Right lung (tissue), 2 donors: ENCODE measurements at regions not wholly inside any gene's neighbourhood (a gene's known extent, or its start where the extent isn't known, plus 50 kb on each side); places are given as distances from the start of the nearest gene placed in this dataset.

Source experiments
- DNase-seq, 2 donors: peaks; one replicate each; pipeline ENCODE4 v3.0.0-alpha.2; 2013

DNA sequence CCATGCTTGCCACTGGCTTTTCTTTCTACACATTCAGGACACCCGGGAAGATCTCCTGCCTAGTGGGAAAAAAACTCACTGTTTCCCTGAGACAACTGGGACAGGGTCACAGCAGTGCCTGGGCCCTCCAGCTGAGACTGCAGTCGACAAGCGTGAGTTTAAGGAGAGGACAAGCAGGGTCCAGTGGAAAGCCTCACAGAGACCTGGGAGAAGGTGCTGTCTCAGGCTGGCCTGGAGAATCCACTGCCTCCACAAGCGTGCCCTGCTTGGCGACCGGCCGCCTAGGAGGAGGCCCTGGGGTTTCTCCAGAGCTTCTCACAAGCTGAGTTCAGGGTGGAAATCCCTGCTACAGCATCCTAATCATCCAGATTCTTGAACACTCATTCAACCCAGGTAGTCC, 519.6 kb upstream of the RAB6C start:
- no peak for DNase-seq

DNA sequence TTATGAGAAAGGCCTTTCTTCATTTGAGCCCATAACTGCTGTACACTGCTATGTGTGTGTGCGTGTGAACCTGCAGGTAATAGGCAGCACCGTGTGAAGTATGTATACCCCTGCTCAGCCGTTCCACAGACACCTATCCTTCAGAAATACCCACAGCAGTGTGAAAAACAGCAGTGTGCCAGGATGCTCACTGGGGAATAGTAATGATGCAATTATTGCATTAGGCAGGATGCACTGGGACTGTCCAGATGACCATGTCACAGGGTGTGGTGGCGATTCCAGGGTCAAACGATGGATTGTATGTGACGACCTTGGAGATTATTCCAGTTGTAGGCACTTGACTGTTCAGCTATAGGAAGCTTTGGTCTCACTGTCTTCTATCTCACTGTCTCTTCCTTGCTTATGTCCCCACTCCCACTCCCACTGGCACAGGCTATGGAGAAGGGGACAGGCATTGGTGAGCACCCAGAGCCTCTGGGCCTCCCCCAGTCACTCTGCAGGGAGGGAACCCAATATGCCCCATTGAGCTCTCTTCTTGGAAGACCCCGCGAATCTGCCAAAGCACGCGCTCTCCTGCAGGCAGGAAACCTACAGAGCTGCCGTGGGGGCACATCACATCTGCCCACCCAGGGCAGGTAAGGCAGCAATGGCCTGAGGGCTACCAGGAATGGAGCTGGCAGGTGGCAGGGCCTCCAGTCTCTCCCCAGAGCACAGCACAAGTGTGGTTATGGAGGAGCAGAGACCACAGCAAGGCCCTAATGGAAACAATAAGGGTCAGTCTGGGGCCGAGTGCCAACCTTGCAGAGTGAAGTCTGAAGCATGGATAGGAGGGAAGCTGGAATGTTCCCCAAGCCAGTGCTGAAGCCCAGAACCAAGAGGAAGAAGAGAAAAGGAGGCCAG, 518.9 kb upstream of the RAB6C start:
- no peak for DNase-seq

DNA sequence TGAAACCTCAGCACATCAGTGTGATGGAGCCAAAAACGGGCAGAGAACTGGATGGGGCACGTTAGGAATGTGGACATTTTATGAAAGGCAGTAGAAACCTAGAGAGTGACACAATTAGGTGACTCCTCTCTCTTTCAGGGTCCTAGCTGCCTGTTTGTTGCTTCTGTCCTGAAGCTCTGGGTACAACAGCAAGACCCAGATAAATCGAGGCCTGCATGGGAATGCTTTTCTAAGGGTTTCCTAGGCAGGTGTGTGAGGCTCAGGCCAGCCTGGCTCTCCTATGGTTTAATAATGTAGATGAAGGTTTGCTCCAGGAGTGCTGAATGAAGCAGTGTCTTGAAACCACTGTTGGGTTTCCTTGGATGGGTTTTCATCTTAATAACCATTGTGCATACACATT, 517.1 kb upstream of the RAB6C start:
- DNase-seq = no peak

GRCh38 chr2:129462967-129463366, 516.5 kb upstream of the RAB6C start:
- DNase-seq = no peak

GRCh38 chr2:129464036-129464435, 515.4 kb upstream of the RAB6C start:
- no peak for DNase-seq

- no peak for DNase-seq
Measured at GRCh38 chr2:129464631-129465030, 514.8 kb upstream of the RAB6C start.

DNA sequence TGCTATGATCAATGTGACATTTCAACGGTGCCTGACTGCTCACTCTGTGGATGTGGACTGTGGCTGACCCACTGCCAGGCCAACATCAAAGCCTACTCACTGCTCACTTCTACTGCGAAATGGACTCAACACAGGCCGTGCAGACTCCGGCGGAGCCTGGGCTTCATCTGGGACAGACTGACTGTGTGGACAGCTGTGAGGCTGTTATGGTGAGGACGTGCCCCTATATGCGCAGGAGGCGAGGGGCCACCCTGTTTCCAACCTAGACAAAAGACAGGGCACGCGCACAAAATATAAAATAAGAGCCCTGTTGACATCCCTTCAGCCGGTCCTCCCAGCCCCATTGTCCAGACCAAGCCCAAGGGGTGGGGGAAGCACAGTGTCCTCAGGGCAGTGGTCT, 514.4 kb upstream of the RAB6C start:
- DNase-seq = no peak

DNA sequence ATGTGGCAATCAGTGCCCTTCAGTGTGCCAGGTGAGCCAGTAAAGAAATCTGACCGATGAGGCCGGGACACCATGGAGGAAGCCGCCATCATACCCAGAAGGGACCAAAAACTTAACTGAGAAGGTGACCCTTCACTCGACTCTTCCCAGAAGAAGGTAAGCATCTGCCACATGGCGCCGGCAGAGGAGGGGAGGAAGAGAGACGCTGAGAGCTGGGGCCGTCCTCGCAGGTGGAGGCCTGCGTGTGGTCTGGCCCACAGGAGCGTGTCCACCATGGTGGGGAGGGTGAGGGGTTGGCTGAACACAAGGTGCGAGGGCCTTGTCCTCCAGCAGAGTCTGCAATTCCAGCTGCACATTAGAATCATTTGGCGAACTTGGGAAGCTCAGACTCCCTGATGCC, 513.1 kb upstream of the RAB6C start:
- DNase-seq = no peak

DNA sequence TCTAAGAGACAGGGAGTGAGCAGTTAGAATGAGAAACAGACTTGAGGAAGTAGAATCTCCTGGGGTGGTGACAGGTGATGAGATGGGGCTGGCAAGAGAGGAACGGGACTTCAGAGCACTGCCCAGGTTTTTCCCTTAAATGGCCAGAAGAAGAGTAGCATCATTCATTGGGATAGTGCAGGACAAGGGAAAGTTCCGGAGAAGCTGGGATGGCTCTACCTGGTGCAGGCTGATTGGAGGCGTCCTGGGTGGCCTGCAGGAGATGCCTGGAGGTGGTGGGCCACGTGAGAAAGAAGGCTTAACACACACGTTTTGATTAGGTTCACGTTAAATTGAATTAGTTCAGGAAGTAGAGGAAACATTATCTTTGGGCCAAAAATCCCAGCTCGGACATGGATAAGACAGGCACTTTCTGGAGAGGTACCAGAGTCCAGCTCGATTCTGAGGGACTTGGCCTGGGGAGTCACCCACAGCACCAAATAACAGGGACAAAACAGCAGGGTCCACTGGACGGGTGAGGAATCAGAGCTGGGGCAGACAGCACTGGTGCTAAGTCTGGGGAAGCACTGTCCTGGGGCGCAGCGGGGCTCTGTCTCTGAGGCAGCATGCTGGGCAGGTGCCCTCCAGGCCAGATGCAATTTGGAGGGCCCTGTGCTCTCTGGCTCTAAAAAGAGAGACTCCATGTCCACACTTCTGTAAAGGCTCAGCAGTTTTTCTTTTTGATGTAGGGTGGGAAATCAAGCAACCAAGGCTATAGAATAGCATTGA, 512.3 kb upstream of the RAB6C start:
- DNase-seq = no peak

- no peak for DNase-seq
Measured at GRCh38 chr2:129467941-129468340, 511.5 kb upstream of the RAB6C start.

DNA sequence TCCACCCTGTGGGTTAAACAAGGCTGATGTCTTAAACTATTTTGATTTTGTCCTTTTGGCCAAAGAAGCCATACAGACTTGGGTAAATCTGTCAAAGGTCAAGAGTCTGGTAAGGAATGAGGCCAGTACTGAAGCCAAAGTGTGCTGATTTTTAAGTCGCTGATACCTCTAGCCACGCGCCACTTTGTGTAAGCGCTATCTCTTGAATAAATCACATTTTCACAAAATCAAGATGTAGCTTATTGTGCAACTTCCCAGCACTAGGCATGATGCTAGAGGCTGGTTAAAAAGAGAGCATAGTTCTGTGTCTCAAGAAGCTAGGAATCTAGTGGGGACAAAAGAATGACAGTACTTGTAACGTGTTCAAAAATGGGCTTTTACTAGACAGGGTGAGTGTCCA, 510.6 kb upstream of the RAB6C start:
- no peak for DNase-seq

DNA sequence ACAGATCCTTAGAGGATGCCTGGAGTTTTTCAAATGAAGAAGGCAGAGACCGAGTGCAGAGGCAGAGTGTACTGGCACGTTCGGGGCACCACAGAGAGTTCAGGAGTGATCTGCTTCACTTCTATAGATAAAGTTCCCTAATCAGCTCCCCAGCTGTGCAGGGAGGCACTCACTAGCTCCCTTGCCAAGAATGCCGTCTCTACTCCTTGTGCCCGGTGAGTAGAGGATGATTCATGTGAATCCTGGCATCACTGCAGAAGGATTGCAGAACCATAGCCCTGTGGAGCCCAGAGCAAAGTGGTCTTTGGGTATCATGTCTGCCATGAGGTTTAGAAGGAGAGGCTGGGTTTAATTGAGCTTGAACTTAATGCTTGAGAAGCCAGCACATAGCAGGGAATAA, 510.1 kb upstream of the RAB6C start:
- no peak for DNase-seq

GRCh38 chr2:129469871-129470270, 509.6 kb upstream of the RAB6C start:
- DNase-seq = no peak

DNA sequence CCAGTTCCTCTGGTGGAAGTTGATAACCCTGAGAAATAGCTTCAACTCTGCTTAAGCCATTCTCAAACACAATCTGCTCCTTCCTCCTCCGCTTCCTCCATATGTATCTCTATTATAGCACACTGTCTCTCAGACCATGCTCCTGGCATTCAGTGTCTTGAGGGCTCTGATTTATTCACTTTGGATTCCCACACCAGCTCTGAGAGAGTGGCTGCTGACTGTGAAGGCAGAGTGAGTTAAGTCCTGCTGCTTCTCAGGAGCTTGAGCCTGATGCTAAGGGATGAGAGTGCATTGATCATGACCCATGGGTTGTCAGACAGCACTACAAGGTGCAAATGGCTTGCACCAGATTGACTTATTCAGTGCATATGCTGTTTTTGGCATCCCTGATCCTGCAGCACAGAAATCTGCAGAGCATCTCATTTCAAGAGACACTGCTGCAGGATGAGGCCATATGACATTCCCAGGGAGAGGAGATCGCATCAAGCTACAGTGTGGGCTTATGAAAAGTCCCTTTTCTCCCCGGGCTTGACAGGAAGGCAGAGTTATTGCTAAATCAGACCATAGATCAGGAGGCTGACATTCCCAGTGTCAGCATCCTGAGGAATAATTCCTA, 500.5 kb upstream of the RAB6C start:
- DNase-seq = no peak

- DNase-seq = no peak
Measured at GRCh38 chr2:129479892-129480291, 499.6 kb upstream of the RAB6C start.

- DNase-seq = no peak
Measured at GRCh38 chr2:129480790-129481189, 498.7 kb upstream of the RAB6C start.

DNA sequence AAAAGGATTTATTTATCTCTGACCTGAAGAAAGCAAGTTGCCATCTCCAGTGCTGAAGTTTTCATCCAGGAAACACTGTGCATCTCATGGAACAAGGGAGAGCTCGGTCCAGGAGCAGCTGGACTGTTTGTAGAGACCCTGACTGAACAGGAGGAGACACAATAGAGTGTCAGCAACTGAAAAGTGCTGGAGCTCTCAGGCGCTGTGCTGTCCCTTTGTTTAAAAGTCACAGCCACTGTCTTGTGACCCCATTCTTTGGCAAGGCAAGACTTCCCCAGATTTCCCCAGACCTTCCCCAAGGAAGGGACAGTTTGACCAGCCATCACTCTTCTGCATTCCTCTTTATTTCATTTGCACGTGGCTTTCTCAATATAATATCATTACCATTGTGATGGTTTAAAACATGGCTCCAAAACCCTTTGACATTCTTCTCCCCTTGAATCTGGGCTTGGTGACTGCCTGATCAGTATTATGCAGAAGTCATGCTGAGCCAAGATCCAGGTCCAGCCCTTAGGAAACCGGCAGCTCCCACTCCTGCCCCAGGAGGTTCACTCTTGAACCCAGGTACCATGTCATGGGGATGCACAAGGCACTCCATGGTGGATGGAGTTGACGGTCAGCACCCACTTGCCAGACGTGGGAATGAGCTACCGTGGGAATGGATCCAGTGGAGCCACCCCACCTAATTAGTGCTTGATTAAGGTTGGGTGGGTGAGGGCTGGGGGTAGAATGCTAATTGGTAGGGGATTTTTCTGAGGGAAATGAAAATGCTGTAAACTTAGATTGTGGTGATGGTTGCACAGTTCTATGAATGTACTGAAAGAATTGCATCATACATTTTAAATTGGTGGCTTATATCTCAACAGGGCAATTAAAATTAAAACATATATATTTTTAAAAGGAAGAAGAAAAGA, 497.9 kb upstream of the RAB6C start:
- no peak for DNase-seq

DNA sequence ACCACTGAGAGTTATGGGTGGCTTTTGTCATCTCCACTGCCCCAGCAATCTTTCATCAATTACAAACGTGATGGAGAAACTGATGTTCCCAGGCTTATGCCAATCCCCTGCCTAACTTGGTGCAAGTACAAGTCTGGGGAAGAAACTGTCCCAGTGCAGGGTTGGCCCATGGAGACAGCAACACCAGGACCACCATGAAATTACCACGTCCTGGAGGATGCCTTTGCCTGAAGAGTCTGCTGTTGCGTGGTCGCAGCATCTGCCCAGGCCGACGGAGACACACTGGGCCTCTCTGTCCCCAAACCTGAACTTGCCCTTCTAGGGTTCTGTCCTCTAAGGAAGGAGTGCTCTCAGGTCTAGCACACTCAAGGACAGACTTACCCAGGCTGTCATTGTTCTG, 496.8 kb upstream of the RAB6C start:
- DNase-seq = no peak

DNA sequence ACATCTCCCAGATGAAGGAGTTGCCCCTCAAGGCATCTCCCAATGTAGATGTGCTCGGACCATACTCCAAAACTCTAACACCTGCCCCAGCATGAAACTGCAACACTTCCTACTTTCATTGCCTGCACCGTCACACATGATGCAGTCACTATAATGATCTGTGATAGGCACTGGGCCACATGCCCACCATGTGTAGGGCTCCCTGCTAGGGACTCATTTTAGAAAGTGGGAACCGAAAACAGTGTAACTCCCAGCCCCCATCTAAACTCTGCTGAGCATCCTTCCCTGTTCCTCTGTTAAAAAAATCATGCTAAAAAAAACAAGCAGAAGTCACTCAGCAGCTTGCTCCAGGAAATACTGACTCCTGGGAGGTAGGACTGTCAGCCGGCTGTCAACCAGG, 496.1 kb upstream of the RAB6C start:
- no peak for DNase-seq

GRCh38 chr2:129484999-129485897, 494.2 kb upstream of the RAB6C start:
- no peak for DNase-seq

- DNase-seq = no peak
Measured at GRCh38 chr2:129488376-129488775, 491.1 kb upstream of the RAB6C start.
